ENCODE measurements at regions not wholly inside any gene's neighbourhood (a gene's known extent, or its start where the extent isn't known, plus 50 kb on each side); places are given as distances from the start of the nearest gene placed in this dataset.
A peak's percentile ranks its signal among the peaks of the same experiment; 100 is the strongest.

GRCh38 chr15:47445723-47446392, 271.4 kb upstream of the SEMA6D start:
- Mint-ChIP-seq H3K9me3 (ENCODE audit: unreplicated experiment) (peaks cover 3% of the 10 kb centered on the region), H3K4me1 (ENCODE audit: unreplicated experiment) (no peaks in the 10 kb centered on the region), H3K4me3 (ENCODE audit: unreplicated experiment) (no peak overlapping the region), H3K36me3 (ENCODE audit: low read depth, unreplicated experiment) (no peaks in the 10 kb centered on the region), H3K27me3 (ENCODE audit: unreplicated experiment) (no peaks in the 10 kb centered on the region), H3K27ac (ENCODE audit: unreplicated experiment) (no peak overlapping the region)
- no peak for DNase-seq (ENCODE audit: low spot score)
- no peak for TF ChIP-seq CTCF (IDR thresholded peaks at IDR 0.05; ENCODE audit: unreplicated experiment)

GRCh38 chr15:47460795-47461573, 256.3 kb upstream of the SEMA6D start:
- Mint-ChIP-seq H3K27ac (ENCODE audit: unreplicated experiment) (peak overlapping the region; percentile 19), H3K27me3 (ENCODE audit: unreplicated experiment) (no peaks in the 10 kb centered on the region), H3K36me3 (ENCODE audit: low read depth, unreplicated experiment) (no peaks in the 10 kb centered on the region), H3K4me3 (ENCODE audit: unreplicated experiment) (peak overlapping the region; percentile 2), H3K4me1 (ENCODE audit: unreplicated experiment) (peaks cover 13% of the 10 kb centered on the region), H3K9me3 (ENCODE audit: unreplicated experiment) (no peaks in the 10 kb centered on the region)
- TF ChIP-seq CTCF (IDR thresholded peaks at IDR 0.05; ENCODE audit: unreplicated experiment), result no peak
- DNase-seq (ENCODE audit: low spot score), result no peak

GRCh38 chr15:47461652-47462141, 255.6 kb upstream of the SEMA6D start:
- H3K27ac Mint-ChIP-seq (ENCODE audit: unreplicated experiment), result no peak overlapping the region
- H3K4me1 Mint-ChIP-seq (ENCODE audit: unreplicated experiment), result peaks cover 13% of the 10 kb centered on the region
- H3K4me3 Mint-ChIP-seq (ENCODE audit: unreplicated experiment), result no peak overlapping the region
- no peaks in the 10 kb centered on the region for H3K9me3 Mint-ChIP-seq (ENCODE audit: unreplicated experiment)
- TF ChIP-seq CTCF (IDR thresholded peaks at IDR 0.05; ENCODE audit: unreplicated experiment), result no peak
- H3K36me3 Mint-ChIP-seq (ENCODE audit: low read depth, unreplicated experiment), result no peaks in the 10 kb centered on the region
- H3K27me3 Mint-ChIP-seq (ENCODE audit: unreplicated experiment), result no peaks in the 10 kb centered on the region
- no peak for DNase-seq (ENCODE audit: low spot score)

- no peak for DNase-seq (ENCODE audit: low spot score)
- Mint-ChIP-seq H3K9me3 (ENCODE audit: unreplicated experiment) (no peaks in the 10 kb centered on the region), H3K27me3 (ENCODE audit: unreplicated experiment) (no peaks in the 10 kb centered on the region), H3K4me1 (ENCODE audit: unreplicated experiment) (peaks cover 3% of the 10 kb centered on the region), H3K36me3 (ENCODE audit: low read depth, unreplicated experiment) (no peaks in the 10 kb centered on the region), H3K27ac (ENCODE audit: unreplicated experiment) (no peak overlapping the region), H3K4me3 (ENCODE audit: unreplicated experiment) (no peak overlapping the region)
- no peak for TF ChIP-seq CTCF (IDR thresholded peaks at IDR 0.05; ENCODE audit: unreplicated experiment)
Measured at GRCh38 chr15:47466357-47466756, 250.9 kb upstream of the SEMA6D start.

- Mint-ChIP-seq H3K27ac (ENCODE audit: unreplicated experiment) (no peak overlapping the region), H3K36me3 (ENCODE audit: low read depth, unreplicated experiment) (no peaks in the 10 kb centered on the region), H3K4me1 (ENCODE audit: unreplicated experiment) (peaks cover 8% of the 10 kb centered on the region), H3K4me3 (ENCODE audit: unreplicated experiment) (no peak overlapping the region), H3K9me3 (ENCODE audit: unreplicated experiment) (no peaks in the 10 kb centered on the region), H3K27me3 (ENCODE audit: unreplicated experiment) (peaks cover 1% of the 10 kb centered on the region)
- DNase-seq (ENCODE audit: low spot score), result no peak
- no peak for TF ChIP-seq CTCF (IDR thresholded peaks at IDR 0.05; ENCODE audit: unreplicated experiment)
Measured at GRCh38 chr15:47470983-47471382, 246.3 kb upstream of the SEMA6D start.

Data from endothelial cell (in vitro differentiated cells).